AG04450 (cell line): ENCODE measurements at regions not wholly inside any gene's neighbourhood (a gene's known extent, or its start where the extent isn't known, plus 50 kb on each side); places are given as distances from the start of the nearest gene placed in this dataset.

ENCODE experiments used
- CTCF ChIA-PET: fragments of 300-600, 350-600 bp; formaldehyde crosslinking; extraction: SDS; loops from one replicate; lab custom pipeline; 2022; ENCODE audit warnings: antibody characterized with exemption, inconsistent platforms; lab: Charles Lee
- POLR2A ChIA-PET: fragments of 350-600 bp; formaldehyde crosslinking; extraction: SDS; loops from one replicate; lab custom pipeline; 2021; ENCODE audit warnings: antibody characterized with exemption, inconsistent platforms; lab: Yijun Ruan, JAX
- DNase-seq: peaks from one replicate; pipeline ENCODE4 v3.0.0-alpha.2; 2011; ENCODE audit warnings: low read depth, low spot score
- H3K27ac ChIP-seq: one replicate; pipeline ENCODE4 v1.5.1; 2012; ENCODE audit warnings: low read depth, low read length, control low read depth
- H3K27me3 ChIP-seq: one replicate; pipeline ENCODE4 v1.6.0; 2012; ENCODE audit warnings: low read length; ENCODE audit not compliant: control insufficient read depth, insufficient read depth
- H3K4me3 ChIP-seq: 2 replicates; pipeline ENCODE4 v1.5.1; 2011; ENCODE audit warnings: mild to moderate bottlenecking, low read depth, low read length, control low read depth
- H3K9me3 ChIP-seq: 2 replicates; pipeline ENCODE4 v1.5.1; 2012; ENCODE audit warnings: low read length; ENCODE audit not compliant: control insufficient read depth, insufficient read depth
- CTCF ChIP-seq: IDR thresholded peaks from 2 replicates; pipeline ENCODE4 v1.5.1; 2011; ENCODE audit warnings: low read depth, low read length, control low read depth, inconsistent platforms

DNA sequence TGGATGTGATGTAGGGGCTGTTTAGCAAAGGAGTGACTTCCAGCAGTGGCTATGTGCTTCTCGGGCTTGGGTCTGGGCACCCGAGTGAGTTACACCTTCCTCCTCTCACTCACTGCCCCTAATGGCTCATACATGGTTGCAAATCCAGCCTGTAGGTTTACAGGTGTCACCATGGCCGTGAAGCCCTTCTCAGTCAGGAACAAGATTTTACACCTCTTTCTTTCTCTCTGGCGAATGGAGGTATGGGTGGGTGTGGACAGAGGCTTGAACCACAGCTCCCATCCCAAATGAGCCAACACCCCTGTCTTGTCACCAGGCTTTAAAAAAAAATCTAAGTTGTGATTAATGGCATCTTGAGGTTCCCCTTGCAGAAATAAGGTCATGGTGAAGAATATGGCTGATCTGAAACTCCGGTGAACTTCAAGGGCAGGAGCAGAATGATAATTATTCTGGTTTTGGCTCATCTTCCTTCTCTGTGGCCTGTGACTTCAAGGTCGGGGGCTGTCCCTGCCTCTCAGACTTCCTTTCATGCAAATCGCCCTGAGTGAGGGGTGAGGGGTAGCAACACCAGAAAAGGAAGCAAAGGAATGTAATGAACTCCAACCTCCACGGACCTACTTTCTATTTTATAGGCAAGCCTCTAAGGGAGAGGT, 331.2 kb downstream of the MAF start:
- no peaks in the 10 kb centered on the region for H3K27me3 ChIP-seq
- ChIA-PET POLR2A (no interaction called here), CTCF (no interaction called here)
- peaks cover 58% of the 10 kb centered on the region for H3K9me3 ChIP-seq
- no peak for TF ChIP-seq CTCF
- no peak overlapping the region for H3K27ac ChIP-seq
- no peak for DNase-seq
- no peak overlapping the region for H3K4me3 ChIP-seq

GRCh38 chr16:79267781-79268180, 332.8 kb downstream of the MAF start:
- no peaks in the 10 kb centered on the region for H3K27me3 ChIP-seq
- POLR2A ChIA-PET = no interaction called here
- H3K9me3 ChIP-seq = peaks cover 54% of the 10 kb centered on the region
- DNase-seq = no peak
- CTCF ChIA-PET = no interaction called here
- no peak overlapping the region for H3K4me3 ChIP-seq
- TF ChIP-seq CTCF = no peak
- no peak overlapping the region for H3K27ac ChIP-seq

DNA sequence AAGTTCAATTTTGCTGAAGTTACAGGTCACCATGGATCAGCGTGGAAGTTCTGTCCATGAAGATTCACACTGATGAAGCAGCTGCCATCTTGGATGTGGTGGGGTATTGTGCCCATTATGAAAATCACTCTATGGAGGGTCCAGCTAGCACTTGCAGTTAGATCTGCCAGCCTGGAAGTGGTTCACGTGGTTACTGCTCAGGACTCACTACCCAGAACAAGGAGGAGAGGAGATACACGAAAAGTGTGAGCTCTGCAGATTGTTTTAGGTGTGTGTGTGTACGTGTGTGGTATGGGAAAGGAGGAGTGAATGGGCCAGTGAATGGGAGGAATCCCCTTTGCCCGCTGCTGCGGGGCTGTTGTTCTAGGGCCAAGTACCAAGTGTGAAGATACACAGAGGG, 333.4 kb downstream of the MAF start:
- no peak for DNase-seq
- H3K4me3 ChIP-seq = no peak overlapping the region
- no peak overlapping the region for H3K27ac ChIP-seq
- H3K27me3 ChIP-seq = no peaks in the 10 kb centered on the region
- TF ChIP-seq CTCF = no peak
- CTCF ChIA-PET = no interaction called here
- POLR2A ChIA-PET = no interaction called here
- H3K9me3 ChIP-seq = peaks cover 53% of the 10 kb centered on the region

GRCh38 chr16:79265701-79266100, 334.8 kb downstream of the MAF start:
- ChIA-PET CTCF (no interaction called here), POLR2A (no interaction called here)
- no peak overlapping the region for H3K4me3 ChIP-seq
- no peaks in the 10 kb centered on the region for H3K27me3 ChIP-seq
- H3K27ac ChIP-seq = no peak overlapping the region
- peaks cover 57% of the 10 kb centered on the region for H3K9me3 ChIP-seq
- no peak for DNase-seq
- no peak for TF ChIP-seq CTCF

- no peak for TF ChIP-seq CTCF
- no peak overlapping the region for H3K4me3 ChIP-seq
- CTCF ChIA-PET = no interaction called here
- DNase-seq = no peak
- H3K27ac ChIP-seq = no peak overlapping the region
- POLR2A ChIA-PET = no interaction called here
- H3K27me3 ChIP-seq = no peaks in the 10 kb centered on the region
- H3K9me3 ChIP-seq = peaks cover 52% of the 10 kb centered on the region
Observed at GRCh38 chr16:79265196-79265595, 335.3 kb downstream of the MAF start.
